GM10248 (cell line): ENCODE measurements at regions not wholly inside any gene's neighbourhood (a gene's known extent, or its start where the extent isn't known, plus 50 kb on each side); places are given as distances from the start of the nearest gene placed in this dataset.

Experiments used
- CTCF ChIA-PET: fragments of 300-600 bp; sonication (Branson Sonifier 250); formaldehyde crosslinking; extraction: SDS; loops from one replicate; lab custom pipeline; 2021; ENCODE audit warnings: antibody characterized with exemption; lab: Yijun Ruan, JAX
- POLR2A ChIA-PET: fragments of 350-650 bp; sonication (Branson Sonifier 250); formaldehyde crosslinking; extraction: SDS; loops from one replicate; lab custom pipeline; 2020; ENCODE audit warnings: antibody characterized with exemption; lab: Yijun Ruan, JAX
- DNase-seq: peaks from one replicate; pipeline ENCODE4 v3.0.0; 2012; ENCODE audit errors: extremely low spot score
- CTCF ChIP-seq: IDR thresholded peaks from 2 replicates; pipeline ENCODE4 v1.5.1; 2012; ENCODE audit warnings: mild to moderate bottlenecking, low read depth; ENCODE audit errors: extremely low read depth, missing control alignments, control extremely low read depth

- no peak for DNase-seq
- TF ChIP-seq CTCF = no peak
- CTCF ChIA-PET = no interaction called here
- POLR2A ChIA-PET = no interaction called here
Measured at GRCh38 chrX:94560930-94561329, 886.9 kb downstream of the FAM133A start.

GRCh38 chrX:94576367-94577004, 902.5 kb downstream of the FAM133A start:
- no peak for TF ChIP-seq CTCF
- CTCF ChIA-PET = no interaction called here
- POLR2A ChIA-PET = no interaction called here
- DNase-seq = no peak

- ChIA-PET CTCF (interaction anchor here (1.4 kb wide), 1 partner anchor 13 kb away, joined by 3 read pairs; no protein-coding TSS in a partner anchor), POLR2A (no interaction called here)
- no peak for TF ChIP-seq CTCF
Measured at GRCh38 chrX:94600077-94600476, 926.1 kb downstream of the FAM133A start.

GRCh38 chrX:94612140-94612539, 938.1 kb downstream of the FAM133A start:
- no peak for DNase-seq
- ChIA-PET CTCF (no interaction called here), POLR2A (no interaction called here)
- no peak for TF ChIP-seq CTCF

More at GRCh38 chrX:94600077-94600476, 926.1 kb downstream of the FAM133A start:
- DNase-seq = no peak

- DNase-seq = no peak
- no peak for TF ChIP-seq CTCF
- ChIA-PET CTCF (no interaction called here), POLR2A (no interaction called here)
Measured at GRCh38 chrX:94633237-94633636, 959.2 kb downstream of the FAM133A start.

GRCh38 chrX:94635003-94635402, 961.0 kb downstream of the FAM133A start:
- DNase-seq = no peak

More at GRCh38 chrX:94635003-94635402, 961.0 kb downstream of the FAM133A start:
- ChIA-PET CTCF (no interaction called here), POLR2A (no interaction called here)
- TF ChIP-seq CTCF = no peak
